OCI-LY7 (cell line): ENCODE measurements at regions not wholly inside any gene's neighbourhood (a gene's known extent, or its start where the extent isn't known, plus 50 kb on each side); places are given as distances from the start of the nearest gene placed in this dataset.

Experiments used
- CTCF ChIP-seq: fragments of 200-600 bp; sonication (generic); conservative IDR thresholded peaks from 2 replicates; pipeline ENCODE4 v1.5.1; 2014; ENCODE audit warnings: mild to moderate bottlenecking, antibody characterized with exemption, low read length, moderate library complexity, mixed read lengths
- EZH2phosphoT487 ChIP-seq: fragments of 200-600 bp; sonication (generic); IDR thresholded peaks from 2 replicates; pipeline ENCODE4 v1.6.1; 2018; ENCODE audit warnings: low read depth, borderline replicate concordance, mild to moderate bottlenecking, mixed run types, antibody characterized with exemption, low read length, moderate library complexity, mixed read lengths

DNA sequence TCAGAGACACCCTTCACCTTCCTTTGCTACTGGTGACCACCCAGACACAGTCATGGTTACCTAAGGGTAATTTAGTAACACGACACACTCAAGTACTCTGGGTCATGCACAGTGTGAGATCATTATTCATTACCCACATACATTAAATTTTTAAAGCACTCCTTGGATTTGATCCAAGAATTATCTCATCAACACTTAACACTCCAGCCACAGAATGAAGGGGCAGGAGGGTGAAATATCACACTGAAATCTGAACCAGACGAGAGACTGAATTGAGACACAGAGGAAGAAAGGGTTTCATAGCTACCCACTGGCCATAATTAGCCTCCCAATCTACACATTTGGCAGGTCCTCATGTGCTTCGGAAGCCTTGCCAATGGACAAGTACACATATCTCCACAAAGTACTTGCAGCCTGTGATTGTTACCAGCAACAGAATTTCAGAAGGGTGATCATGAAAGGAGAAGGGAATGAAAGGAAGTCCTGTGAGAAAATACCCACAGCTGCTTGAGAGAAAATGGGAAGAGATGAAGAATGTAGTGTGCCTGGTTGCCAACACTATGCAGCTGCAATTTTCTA is 189.3 kb downstream of the POLR1F start:
- TF ChIP-seq CTCF (no peak), EZH2phosphoT487 (no peak)
